Stimulated activated CD4-positive, alpha-beta T cell treated with anti-CD3 and anti-CD28 coated beads, Interleukin-4, amount 100 ng/mL, for 4 hours (primary cell): ENCODE measurements at regions not wholly inside any gene's neighbourhood (a gene's known extent, or its start where the extent isn't known, plus 50 kb on each side); places are given as distances from the start of the nearest gene placed in this dataset.
"Not testable (repeated sequence)": the region's sequence is repeated elsewhere in the genome, so short reads cannot be mapped to it uniquely, and the experiment has no call there.

ENCODE experiments used
- DNase-seq, 2 experiments: peaks; one replicate each; pipeline ENCODE4 v3.0.0-alpha.2; 2020

DNA sequence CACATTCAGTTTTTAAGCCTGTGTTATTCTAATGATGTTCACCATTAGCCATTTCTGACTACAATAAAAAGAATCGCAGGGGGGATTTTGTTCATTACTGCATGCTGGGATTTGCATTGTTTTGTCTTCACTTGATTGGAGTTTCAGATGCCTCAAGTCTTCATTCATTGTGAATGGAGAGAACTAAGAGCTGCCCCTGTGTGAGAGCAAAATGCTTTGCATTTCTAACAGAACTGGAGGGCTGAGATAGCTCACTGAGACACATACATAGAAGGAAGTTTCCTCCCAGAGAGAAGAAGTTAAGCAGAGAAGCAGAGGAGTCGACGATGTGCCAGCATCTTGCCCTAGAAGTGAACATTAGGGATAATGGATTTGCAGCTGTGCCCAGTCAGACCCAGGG, 113.5 kb upstream of the GATB start:
- no peak for DNase-seq

- DNase-seq: no peak
These were observed 105.7 kb upstream of the GATB start for GRCh38 chr4:151866592-151866918.

DNA sequence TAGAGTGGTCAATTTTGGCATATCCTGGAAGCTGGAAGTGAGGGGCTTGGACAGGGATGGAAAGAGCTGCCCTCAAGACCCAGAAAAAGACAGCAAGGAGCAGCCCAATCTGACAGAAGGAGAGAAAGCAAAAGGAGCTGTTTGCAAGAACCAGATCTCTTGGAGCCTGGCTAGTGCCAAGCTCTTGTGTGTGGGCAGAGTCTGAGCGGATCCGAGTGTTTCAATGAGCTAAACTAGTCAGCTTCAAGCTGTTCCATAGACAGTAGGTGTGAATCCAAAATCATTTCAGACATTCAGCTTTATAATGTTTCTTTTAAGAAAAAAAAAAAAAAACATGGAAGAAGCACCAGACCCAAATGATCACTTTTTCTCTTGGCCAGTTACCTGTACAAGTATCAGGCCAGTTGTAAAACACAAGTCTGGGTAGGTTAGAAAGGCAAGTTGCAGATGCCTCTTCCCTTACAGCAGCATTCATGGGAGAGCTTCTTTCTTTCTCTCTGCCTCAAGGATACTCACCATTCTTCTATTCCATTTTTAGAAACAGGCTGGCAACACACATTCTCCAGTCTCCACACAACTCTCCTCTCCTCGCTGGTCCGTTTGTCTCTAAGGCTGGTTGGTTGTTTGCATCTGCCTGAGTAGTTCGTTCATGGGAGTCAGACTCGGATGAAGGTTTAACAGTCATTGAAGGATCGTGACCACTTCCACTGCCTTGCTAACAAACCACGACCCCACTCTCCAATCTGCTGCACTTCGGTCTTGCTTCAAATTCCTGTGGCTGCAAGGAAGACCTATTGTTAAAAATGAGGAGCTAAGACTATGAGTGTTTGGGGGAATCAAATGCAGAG, 105.2 kb upstream of the GATB start:
- DNase-seq: no peak

GRCh38 chr4:151865312-151865711, 104.5 kb upstream of the GATB start:
- no peak for DNase-seq

DNA sequence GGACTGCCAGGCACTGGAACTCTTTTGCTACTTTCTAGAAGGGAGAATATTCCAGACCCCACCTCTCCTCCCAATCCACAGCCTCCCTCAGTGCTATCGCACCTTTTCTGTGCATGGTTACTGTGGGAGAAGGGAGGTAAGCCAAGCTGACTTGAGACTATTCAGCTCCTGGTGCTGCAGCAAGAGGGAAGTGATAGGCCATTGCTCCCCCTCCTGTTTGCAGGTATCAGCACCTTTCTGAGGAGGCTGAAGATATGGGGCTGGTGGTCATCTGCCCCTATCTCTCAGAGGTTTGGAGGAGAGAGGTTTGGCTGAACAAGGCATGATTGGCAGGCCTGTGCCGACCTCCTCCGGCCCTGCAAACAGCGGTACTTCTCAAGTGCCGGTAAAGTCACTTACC, 103.3 kb upstream of the GATB start:
- no peak for DNase-seq

DNA sequence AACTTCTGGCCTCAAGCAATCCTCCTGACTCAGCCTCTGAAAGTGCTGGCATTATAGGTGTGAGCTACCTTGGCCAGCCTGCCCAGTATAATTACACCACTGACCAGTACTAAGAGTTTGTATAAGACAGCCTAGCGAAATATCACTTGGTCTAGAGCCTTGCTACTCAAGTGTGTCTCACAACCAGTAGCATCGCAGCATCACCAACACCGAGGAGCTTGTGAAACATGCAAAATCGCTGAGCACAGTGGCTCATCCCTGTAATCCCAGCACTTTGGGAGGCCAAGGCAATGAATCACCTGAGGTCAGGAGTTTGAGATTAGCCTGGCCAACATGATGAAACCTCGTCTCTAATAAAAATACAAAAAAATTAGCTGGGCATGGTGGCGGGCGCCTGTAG, 102.0 kb upstream of the GATB start:
- DNase-seq: no peak

GRCh38 chr4:151860561-151861093, 99.8 kb upstream of the GATB start:
- DNase-seq: no peak

DNA sequence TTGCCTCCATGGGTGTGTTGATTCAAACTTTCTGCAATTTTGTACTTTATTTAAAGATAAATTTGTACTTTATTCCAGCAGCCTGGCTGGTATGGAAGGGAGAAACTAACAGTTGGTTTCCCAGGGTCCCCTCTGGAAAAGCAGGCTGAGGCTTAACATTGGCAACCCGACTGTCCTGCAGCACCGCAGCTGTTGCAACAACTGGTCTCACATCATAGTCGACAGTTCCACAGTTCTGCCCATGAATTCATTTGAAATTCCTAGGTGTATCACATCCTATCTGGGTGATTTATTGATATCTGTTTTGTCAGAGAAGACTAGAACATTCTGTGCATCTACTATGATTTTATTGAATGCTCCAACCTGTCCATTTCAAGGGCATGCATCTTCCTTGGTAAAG, 98.8 kb upstream of the GATB start:
- no peak for DNase-seq

GRCh38 chr4:151858356-151858755, 97.5 kb upstream of the GATB start:
- DNase-seq: no peak

DNA sequence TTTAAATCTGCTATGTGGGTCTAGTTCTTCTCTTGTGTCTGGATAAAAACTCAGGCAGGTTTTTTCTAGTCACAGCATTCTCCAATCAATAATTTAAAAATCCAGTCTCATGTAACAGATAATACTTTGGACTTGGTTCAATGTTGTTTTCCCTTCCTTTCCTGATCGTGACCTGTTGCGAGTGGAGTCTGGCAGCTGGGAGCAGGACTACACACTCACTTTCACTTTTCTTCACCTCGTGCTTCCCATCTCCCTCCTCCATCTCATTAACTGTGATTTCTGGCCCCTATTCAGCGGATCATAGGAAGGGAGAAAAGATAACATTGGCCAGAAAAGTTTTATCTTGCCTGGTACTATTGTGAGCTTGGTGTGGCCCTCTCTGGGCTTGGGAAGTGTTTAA, 96.6 kb upstream of the GATB start:
- no peak for DNase-seq

GRCh38 chr4:151855747-151856146, 94.9 kb upstream of the GATB start:
- no peak for DNase-seq

DNA sequence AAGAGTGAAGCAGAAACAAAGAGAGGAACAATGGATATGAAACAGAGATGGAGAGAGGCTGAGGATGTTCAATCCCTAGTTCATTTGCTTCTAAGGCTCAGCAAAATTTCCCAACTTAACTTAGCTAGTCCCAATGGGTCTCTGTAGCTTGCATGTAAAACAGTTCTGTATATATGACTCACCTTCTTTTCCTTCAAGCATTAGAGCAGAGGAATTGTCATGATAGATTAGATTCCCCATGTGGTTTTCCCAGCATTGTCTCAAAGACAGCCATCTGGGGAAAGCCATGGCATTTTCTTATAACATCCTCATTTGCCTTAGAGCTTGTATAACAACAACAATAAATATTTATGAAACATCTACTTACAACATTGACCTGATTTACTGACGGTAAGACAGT, 93.9 kb upstream of the GATB start:
- DNase-seq: no peak

- DNase-seq: no peak
These were observed 92.2 kb upstream of the GATB start for GRCh38 chr4:151853034-151853433.

- no peak for DNase-seq
These were observed 91.4 kb upstream of the GATB start for GRCh38 chr4:151852202-151852601.

DNA sequence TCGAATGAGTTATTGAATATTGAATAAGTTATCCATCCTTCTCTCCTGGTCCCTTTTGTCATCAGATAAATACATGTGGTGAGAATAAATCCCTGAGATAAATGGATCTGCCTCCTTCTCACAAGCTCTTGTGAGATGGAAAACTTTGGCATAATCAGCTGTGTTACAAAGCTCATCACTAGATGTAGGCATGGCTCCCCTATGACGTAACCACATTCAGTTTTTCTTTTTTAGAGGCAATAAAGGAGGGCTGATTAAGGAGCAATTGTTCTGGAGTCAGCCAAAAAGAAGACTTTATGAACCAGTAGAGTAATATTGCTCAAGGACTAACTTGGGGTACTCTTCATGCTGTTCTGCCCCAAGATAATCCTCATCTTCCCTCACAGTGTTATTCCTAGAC, 90.5 kb upstream of the GATB start:
- DNase-seq: no peak

DNA sequence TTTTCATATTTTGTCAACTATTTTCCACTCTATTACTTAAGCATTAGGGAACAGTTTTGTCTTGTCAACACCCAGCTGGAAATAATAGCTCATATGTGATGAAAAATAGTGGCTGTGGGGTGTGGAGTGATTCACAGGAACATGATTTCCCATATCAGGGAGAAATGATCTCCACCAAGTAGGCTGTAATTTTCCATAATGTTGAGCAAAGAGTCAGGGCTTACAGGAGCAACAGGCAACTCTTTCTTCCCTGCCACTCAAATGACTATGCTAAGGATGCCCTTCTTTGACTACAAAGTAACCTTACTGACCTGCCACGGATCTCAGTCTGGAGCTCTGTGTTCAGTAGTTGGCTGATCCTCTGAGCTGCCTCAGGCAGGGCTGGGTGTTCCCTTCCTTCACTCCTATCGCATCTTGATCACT, 90.0 kb upstream of the GATB start:
- DNase-seq: no peak

- DNase-seq: not testable (repeated sequence)
These were observed 84.7 kb upstream of the GATB start for GRCh38 chr4:151845551-151845950.

DNA sequence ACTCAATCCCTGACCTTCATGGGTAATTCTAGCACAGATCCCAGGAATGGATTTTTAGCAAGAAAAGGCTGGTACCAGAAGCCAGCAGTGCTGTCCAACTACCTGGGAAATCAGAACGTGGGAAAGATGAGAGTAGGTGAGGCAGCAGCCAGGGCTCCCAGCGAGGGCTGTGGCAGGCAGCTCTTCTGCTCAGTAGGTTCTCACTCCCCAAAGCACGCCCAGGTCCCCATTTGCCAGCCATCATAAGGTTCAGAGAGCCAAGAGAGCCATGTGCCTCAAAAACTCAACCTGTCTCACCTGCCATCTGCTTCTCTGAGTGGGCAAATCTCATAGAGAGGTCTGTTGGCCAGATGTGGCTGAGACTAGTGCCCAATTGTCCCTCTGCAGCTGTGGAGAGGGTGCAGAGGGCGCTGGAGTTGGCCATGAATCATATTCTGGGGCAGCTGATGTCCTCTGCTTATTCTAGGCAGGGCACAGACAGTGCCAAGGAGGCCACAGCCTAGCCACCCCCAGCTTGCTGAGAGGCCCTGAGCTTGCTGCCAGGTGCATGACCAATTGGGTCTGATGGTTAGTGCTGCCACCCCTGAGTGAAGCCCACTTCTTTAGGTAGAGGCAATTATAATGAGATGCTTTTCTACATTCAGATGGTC, 81.7 kb upstream of the GATB start:
- DNase-seq: no peak

DNA sequence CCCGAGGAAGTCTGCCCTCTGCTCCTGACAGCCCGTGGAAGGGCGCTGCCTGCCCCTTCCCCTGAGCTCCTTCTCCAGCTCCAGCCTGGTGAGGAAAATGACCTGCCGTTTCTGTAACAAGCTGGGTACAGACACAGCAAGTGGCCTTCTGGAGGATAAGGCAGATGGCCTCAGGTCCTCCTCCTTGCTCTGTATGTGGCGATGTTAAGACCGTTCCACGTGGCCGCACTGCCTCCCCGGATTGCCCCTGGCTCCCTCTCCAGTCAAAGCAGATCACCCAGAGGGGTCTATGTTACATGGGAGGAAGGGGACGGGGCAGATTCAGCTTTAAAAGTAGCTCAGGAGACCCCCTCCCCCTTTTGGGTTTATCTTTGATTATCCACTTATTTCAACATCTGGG, 80.3 kb upstream of the GATB start:
- no peak for DNase-seq

DNA sequence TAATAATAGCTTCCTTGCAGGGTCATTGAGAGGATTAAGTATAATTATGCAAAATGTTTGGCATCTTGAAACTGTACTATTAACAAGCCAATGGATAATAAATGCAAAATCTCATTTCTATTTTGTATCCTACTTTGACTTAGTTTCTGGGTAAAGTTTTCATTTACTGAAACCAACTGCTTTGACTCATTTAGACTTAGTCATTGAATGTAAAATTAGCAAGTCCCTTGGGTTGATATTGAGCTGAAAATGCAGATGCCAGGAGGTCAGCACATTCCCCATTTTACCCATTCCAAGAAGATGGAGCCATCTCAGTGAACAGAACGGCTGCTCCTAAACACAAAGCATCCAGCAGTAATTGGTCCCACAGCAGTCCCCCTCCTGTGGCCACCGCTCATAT, 74.7 kb upstream of the GATB start:
- no peak for DNase-seq

DNA sequence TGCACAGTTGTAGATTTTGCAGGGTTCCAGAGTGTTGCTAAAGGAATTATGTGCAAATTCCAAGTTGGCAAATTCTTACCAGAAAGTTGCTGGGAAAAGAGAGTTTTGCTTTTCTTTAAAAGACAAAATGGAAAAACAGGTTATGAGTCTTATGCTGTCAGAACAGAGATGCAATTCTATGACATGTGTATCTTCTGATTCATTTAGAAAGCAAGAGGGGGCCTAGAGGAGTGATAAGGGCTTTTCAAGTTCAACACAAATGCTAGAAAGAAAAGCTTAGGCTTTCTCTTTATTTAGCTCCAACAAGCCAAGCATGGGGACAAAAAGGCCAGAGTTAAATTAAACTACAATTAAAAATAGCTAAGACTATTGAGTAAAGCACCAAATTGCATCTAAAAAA, 72.4 kb upstream of the GATB start:
- DNase-seq: no peak

GRCh38 chr4:151831526-151831925, 70.7 kb upstream of the GATB start:
- no peak for DNase-seq

GRCh38 chr4:151830168-151830567, 69.4 kb upstream of the GATB start:
- no peak for DNase-seq

GRCh38 chr4:151829309-151829708, 68.5 kb upstream of the GATB start:
- no peak for DNase-seq

DNA sequence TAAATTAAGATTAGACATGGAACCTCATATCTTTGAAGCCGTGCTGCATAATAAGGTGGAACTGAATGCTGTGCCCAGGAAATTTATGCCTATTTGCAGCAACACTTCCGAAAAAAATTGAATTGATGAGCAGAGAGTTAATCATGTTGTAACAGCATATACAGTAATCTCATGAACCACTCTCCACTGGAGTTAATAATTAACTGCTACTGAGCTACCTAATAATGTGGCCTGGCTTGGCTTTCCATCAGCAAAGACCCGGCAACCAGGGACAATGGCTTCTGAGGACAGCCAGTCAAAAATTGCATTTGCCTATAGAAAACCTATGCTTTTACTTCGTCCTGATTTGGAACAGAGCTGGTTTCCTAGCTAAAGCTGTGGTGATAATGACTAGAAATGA, 63.8 kb upstream of the GATB start:
- no peak for DNase-seq
